Neural crest cell (in vitro differentiated cells): ENCODE measurements at regions not wholly inside any gene's neighbourhood (a gene's known extent, or its start where the extent isn't known, plus 50 kb on each side); places are given as distances from the start of the nearest gene placed in this dataset.

ENCODE experiments used
- DNase-seq: peaks from one replicate; pipeline ENCODE4 v3.0.0; 2021; ENCODE audit warnings: low read depth, mixed read lengths, low spot score
- H3K27ac Mint-ChIP-seq: one replicate; pipeline ENCODE4 v1.8.0; 2021; ENCODE audit warnings: mild to moderate bottlenecking, mixed read lengths; ENCODE audit not compliant: unreplicated experiment
- H3K27me3 Mint-ChIP-seq: 2 replicates; pipeline ENCODE4 v1.8.0; 2021; ENCODE audit warnings: low read depth, mild to moderate bottlenecking, mixed read lengths
- H3K36me3 Mint-ChIP-seq: 2 replicates; pipeline ENCODE4 v1.8.0; 2021; ENCODE audit warnings: low read depth, mild to moderate bottlenecking, mixed read lengths
- H3K4me1 Mint-ChIP-seq: 2 replicates; pipeline ENCODE4 v1.8.0; 2021; ENCODE audit warnings: mixed read lengths
- H3K4me3 Mint-ChIP-seq: one replicate; pipeline ENCODE4 v1.8.0; 2021; ENCODE audit warnings: mild to moderate bottlenecking, mixed read lengths
- H3K9me3 Mint-ChIP-seq: 2 replicates; pipeline ENCODE4 v1.8.0; 2021; ENCODE audit warnings: mixed read lengths
- TF ChIP-seq, protein P1 (sequence below): fragments of 200-600 bp; sonication (generic); conservative IDR thresholded peaks from 2 replicates; pipeline ENCODE4 v1.5.0; 2021; ENCODE audit warnings: antibody characterized with exemption, mild to moderate bottlenecking

DNA sequence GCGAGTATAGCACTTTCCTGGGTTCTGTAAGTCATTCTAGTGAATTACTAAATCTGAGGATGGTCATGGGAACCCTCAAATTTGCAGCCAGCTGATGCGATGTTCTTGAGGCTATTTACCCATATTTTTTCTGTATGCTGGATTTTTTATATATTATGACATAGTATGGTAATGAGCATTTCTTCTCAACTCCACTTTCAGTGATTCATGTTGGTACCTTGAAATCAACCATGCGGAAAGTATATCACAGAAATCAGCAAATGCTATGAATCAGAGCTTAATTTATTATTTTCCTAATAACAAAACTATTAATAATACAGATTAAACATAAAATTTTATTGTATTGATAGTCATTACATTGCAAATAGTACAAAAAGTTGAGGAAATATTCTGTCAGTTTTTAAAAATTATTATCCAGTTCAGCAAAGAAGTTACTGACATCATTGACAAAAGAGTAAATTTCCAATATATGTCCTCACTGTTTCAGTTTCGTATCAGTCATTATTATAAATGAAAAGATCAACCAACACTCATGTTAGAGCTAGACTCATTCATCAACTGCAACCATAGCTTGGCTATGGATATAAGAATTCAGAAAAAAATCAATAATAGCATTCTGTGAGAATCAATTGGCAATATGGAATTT lies 164.3 kb upstream of the SETMAR start:
- H3K36me3 Mint-ChIP-seq, result no peaks in the 10 kb centered on the region
- no peaks in the 10 kb centered on the region for H3K9me3 Mint-ChIP-seq
- no peaks in the 10 kb centered on the region for H3K4me1 Mint-ChIP-seq
- no peak overlapping the region for H3K27ac Mint-ChIP-seq
- no peak overlapping the region for H3K4me3 Mint-ChIP-seq
- DNase-seq, result no peak
- TF ChIP-seq, protein P1, sequence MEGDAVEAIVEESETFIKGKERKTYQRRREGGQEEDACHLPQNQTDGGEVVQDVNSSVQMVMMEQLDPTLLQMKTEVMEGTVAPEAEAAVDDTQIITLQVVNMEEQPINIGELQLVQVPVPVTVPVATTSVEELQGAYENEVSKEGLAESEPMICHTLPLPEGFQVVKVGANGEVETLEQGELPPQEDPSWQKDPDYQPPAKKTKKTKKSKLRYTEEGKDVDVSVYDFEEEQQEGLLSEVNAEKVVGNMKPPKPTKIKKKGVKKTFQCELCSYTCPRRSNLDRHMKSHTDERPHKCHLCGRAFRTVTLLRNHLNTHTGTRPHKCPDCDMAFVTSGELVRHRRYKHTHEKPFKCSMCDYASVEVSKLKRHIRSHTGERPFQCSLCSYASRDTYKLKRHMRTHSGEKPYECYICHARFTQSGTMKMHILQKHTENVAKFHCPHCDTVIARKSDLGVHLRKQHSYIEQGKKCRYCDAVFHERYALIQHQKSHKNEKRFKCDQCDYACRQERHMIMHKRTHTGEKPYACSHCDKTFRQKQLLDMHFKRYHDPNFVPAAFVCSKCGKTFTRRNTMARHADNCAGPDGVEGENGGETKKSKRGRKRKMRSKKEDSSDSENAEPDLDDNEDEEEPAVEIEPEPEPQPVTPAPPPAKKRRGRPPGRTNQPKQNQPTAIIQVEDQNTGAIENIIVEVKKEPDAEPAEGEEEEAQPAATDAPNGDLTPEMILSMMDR, result no peak
- H3K27me3 Mint-ChIP-seq, result peaks cover 9% of the 10 kb centered on the region

GRCh38 chr3:4139462-4140140 lies 163.6 kb upstream of the SETMAR start:
- no peaks in the 10 kb centered on the region for H3K36me3 Mint-ChIP-seq
- TF ChIP-seq, protein P1, result no peak
- no peaks in the 10 kb centered on the region for H3K4me1 Mint-ChIP-seq
- H3K27ac Mint-ChIP-seq, result no peak overlapping the region
- no peaks in the 10 kb centered on the region for H3K9me3 Mint-ChIP-seq
- peaks cover 8% of the 10 kb centered on the region for H3K27me3 Mint-ChIP-seq
- DNase-seq, result no peak
- H3K4me3 Mint-ChIP-seq, result no peak overlapping the region

- no peak for DNase-seq
These were observed 162.2 kb upstream of the SETMAR start for GRCh38 chr3:4140921-4141320.

GRCh38 chr3:4147556-4148118 lies 155.5 kb upstream of the SETMAR start:
- DNase-seq, result no peak
- TF ChIP-seq, protein P1, result no peak
- H3K27me3 Mint-ChIP-seq, result no peaks in the 10 kb centered on the region
- H3K4me3 Mint-ChIP-seq, result no peak overlapping the region
- H3K27ac Mint-ChIP-seq, result no peak overlapping the region
- H3K36me3 Mint-ChIP-seq, result no peaks in the 10 kb centered on the region
- no peaks in the 10 kb centered on the region for H3K9me3 Mint-ChIP-seq
- H3K4me1 Mint-ChIP-seq, result no peaks in the 10 kb centered on the region

More at GRCh38 chr3:4140921-4141320, 162.2 kb upstream of the SETMAR start:
- Mint-ChIP-seq H3K4me1 (no peaks in the 10 kb centered on the region), H3K9me3 (no peaks in the 10 kb centered on the region), H3K4me3 (no peak overlapping the region), H3K27me3 (peaks cover 6% of the 10 kb centered on the region), H3K27ac (no peak overlapping the region), H3K36me3 (no peaks in the 10 kb centered on the region)
- TF ChIP-seq, protein P1, result no peak

DNA sequence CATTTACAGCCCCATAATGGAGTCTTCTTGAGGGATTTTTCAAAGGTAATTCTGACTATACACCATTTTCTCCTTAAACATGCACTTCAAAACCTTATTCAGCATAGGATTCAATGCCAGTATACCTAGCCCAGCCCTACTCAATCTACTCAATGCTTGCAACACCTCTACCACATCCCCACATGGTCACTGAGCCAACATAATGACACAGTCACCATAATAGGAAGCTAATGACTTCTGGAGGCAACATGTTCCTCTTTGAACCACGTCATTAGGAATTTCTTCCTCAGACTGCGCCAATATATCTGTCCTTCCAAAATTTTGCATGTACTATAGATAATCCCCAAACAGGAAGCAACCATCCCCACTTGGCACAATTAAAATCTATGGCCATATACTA lies 153.9 kb upstream of the SETMAR start:
- no peaks in the 10 kb centered on the region for H3K4me1 Mint-ChIP-seq
- no peak overlapping the region for H3K4me3 Mint-ChIP-seq
- no peaks in the 10 kb centered on the region for H3K36me3 Mint-ChIP-seq
- no peaks in the 10 kb centered on the region for H3K27me3 Mint-ChIP-seq
- H3K9me3 Mint-ChIP-seq, result no peaks in the 10 kb centered on the region
- no peak overlapping the region for H3K27ac Mint-ChIP-seq
- no peak for DNase-seq
- TF ChIP-seq, protein P1, result no peak
